Ramos (cell line): ENCODE measurements at regions not wholly inside any gene's neighbourhood (a gene's known extent, or its start where the extent isn't known, plus 50 kb on each side); places are given as distances from the start of the nearest gene placed in this dataset.

Experiments used
- in situ Hi-C: fragments of 300-500 bp; cut with MboI; formaldehyde crosslinking; loops from one replicate; pipeline ENCODE4 v1.14.3; 2022; ENCODE audit warnings: low sequenced_read_pairs; ENCODE audit not compliant: unreplicated experiment

GRCh38 chr6:27144740-27145079 lies 102.8 kb upstream of the PRSS16 start:
- in situ Hi-C loops, result loop anchor here (5.0 to 25.0 kb wide), 4 partner anchors 663 to 1757 kb away; partner anchors contain the start of gene BTN3A2

- in situ Hi-C loops, result loop anchor here (5.0 to 25.0 kb wide), 4 partner anchors 661 to 1759 kb away; partner anchors contain the start of gene BTN3A2
These were observed 101.6 kb upstream of the PRSS16 start for GRCh38 chr6:27145731-27146455.

DNA sequence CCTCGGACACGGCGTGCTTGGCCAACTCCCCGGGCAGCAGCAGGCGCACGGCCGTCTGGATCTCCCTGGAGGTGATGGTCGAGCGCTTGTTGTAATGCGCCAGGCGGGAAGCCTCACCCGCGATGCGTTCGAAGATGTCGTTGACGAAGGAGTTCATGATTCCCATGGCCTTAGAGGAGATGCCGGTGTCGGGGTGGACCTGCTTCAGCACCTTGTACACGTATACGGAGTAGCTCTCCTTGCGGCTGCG lies 101.1 kb upstream of the PRSS16 start:
- in situ Hi-C loops, result loop anchor here (5.0 to 25.0 kb wide), 4 partner anchors 661 to 1759 kb away; partner anchors contain the start of gene BTN3A2

DNA sequence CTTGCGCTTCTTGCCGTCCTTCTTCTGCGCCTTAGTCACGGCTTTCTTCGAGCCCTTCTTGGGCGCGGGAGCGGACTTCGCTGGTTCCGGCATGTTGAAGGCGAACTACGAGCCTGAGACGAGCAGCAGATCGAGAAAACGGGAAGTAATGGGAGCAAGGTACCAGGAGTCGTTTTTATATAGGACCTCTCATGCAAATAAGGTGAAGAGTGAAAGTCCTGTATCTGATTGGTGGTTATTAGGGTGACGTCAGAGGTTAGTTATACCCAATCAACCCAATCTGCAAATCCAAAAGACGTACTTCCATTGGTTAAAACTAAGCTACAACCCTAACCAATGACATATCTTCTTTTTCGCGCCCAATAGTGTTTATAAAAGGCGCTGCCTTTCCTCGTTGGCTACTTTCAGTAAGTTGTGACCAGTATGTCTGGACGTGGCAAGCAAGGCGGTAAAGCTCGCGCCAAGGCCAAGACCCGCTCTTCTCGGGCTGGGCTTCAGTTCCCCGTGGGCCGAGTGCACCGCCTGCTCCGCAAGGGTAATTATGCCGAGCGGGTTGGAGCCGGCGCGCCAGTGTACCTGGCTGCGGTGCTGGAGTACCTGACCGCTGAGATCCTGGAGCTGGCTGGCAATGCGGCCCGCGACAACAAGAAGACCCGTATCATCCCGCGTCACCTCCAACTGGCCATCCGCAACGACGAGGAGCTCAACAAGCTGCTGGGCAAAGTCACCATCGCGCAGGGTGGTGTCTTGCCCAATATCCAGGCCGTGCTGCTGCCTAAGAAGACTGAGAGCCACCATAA lies 100.6 kb upstream of the PRSS16 start:
- in situ Hi-C loops, result loop anchor here (5.0 to 25.0 kb wide), 4 partner anchors 660 to 1760 kb away; partner anchors contain the start of gene BTN3A2

DNA sequence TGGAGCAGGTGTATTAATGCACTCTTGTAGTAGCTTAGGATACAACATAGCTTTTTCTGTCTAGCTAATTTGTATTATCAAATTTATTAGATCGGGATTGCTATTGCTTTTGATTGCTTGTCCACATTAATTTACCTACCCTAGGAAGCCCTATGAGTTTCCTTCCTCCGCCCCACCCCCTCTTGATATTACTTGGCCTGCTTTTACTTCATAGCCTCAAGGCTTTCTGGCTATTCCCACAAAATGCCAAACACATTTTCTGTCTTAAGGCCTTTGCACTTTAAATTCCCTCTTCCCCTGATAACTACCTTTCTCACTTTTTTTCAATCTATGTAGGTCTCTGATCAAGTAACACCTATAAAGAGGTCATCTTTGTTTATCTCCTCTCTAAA lies 99.1 kb upstream of the PRSS16 start:
- in situ Hi-C loops, result loop anchor here (5.0 to 25.0 kb wide), 4 partner anchors 659 to 1761 kb away; partner anchors contain the start of gene BTN3A2

GRCh38 chr6:27149150-27149549 lies 98.4 kb upstream of the PRSS16 start:
- in situ Hi-C loops, result loop anchor here (5.0 to 25.0 kb wide), 4 partner anchors 658 to 1762 kb away; partner anchors contain the start of gene BTN3A2

- in situ Hi-C loops, result no loop called here
These were observed 92.8 kb upstream of the PRSS16 start for GRCh38 chr6:27154696-27155095.

DNA sequence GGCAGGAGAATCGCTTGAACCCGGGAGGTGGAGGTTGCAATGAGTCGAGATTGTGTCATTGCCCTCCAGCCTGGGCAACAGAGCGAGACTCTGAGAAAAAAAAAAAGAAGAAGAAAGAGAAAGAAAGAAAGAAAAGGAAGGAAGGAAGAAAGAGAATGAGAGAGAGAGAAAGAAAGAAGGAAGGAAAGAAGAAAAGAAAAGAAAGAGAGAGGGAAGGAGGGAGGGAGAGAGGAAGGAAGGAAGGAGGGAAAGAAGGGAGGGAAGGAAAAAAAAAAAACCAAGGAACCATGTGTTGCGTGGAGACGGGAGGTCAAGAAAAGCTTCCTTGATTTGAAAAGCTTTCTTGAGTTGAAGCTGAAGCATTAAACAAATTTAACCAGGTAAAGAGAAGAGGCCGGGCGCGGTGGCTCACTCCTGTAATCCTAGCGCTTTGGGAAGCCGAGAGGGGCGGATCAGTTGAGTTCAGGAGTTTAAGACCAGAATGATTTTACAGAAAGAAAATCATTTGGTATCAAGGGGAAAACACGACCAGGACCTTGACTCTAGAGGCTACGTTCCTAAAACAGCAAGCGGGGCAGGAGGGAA lies 90.5 kb upstream of the PRSS16 start:
- in situ Hi-C loops, result no loop called here

DNA sequence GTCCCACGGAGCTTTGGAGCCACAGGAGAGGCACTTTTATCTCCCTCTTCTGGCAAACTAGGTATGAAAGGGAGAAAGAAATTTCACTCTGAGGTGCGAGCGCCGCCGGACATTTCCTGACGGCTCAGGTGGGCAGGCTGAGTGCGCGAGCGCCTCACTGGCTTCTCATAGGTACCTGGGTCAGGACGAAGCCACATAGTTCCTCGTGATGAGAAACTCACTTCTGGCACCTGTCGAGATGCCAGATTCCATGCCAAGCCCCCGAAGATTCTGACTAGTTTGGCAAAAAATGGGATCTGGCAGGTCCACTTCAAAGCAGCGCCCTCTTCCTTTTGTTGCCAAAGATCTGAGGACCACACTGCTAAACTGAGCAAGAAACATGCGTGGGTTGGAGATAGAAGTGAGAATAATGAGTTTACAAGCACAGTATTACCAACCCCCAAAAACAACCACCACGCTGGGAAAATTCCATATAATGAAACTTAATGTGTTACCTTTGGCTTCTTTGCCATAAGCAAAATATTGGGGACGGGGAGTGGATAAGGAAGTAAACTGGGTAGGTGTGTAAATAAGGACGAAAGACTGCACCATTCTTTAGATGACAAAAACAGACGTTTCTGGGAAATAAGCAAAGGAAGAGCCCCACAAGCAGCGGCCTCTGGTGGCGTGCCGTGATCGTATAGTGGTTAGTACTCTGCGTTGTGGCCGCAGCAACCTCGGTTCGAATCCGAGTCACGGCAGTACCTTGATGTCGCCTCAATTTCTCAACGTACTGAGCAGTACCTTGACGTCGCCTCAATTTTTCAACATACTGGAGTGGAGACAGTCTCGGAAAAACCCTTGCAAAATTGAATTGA lies 89.8 kb upstream of the PRSS16 start:
- in situ Hi-C loops, result no loop called here

- in situ Hi-C loops, result no loop called here
These were observed 89.2 kb upstream of the PRSS16 start for GRCh38 chr6:27158316-27158643.

DNA sequence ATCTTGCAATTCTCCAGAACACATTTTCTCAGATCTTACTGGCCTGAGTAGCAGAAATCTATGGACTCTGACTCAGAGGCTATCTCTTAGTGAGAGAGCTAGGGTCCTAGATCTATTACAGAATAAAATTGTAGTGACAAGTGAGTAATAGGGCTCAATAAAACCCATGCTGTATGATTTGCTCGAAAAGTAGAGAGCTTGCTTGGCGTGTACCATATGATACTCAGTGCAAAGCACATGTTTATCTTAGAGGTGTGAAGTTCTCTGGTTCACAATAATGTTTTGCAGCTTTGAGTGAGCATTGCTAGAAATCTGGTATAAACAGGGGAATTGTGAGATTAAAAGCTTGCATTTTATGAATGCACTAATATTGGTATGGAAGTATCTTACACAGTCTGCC lies 87.8 kb upstream of the PRSS16 start:
- in situ Hi-C loops, result no loop called here

DNA sequence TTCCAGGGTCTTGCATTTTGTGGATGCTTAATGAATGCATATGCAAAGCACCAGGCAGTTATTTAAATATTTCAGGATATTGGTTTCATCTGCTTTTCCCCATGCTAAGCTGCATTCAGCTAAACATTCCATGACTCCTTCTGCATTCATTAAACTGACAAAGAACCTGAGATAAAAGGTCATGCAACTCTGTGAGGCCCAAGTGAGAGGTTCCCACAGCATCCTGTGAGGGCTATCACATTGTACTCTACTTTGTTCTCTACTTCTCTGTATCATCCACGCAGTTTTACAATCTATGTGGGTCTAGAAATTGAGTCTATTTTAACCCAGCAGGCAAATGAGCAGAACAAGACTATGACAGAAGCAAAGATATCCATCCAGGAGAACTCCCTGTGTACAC lies 86.4 kb upstream of the PRSS16 start:
- in situ Hi-C loops, result no loop called here

DNA sequence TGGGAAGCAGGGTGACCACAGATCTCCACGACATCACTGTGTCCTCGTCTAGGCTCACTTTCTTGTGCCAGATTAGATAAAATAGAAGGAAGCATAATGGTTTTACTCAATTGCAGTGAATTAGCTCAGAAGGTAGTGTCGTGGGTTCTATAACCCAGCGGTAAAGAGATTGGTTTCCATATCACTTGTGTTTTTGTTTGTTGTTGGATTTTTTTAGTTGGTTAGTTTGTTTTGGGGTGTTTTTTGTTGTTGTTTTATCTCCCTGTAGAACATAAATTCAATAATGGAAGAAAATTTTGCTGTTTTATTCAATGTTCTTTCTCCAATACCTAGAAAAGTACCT lies 85.9 kb upstream of the PRSS16 start:
- in situ Hi-C loops, result no loop called here

DNA sequence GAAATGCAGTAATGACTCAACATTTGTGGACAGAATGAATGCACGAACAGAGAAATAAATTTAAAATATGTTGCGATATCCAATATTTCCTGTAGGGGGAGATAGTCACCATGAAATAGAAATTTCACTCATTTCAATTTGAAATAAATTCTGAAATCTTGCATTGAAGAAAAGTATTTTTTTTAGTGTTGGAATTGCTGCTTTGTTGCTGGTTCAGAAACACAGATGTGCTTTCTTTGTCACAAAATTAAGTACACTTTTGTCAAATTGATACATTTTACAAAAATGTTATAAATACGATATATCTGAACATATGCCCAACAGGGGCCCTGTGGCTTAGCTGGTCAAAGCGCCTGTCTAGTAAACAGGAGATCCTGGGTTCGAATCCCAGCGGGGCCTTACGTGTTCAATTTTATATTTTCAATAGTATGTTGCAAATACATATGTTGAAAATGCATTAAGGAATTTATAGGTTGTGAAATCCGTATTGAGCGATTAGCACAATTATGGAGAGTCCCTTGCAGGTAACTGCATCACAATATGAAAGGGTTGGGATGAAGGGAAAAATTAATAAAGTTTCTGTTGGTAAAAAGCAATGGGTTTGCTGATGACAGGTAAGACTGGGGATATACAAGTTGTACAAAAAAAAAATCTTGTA lies 85.4 kb upstream of the PRSS16 start:
- in situ Hi-C loops, result no loop called here

DNA sequence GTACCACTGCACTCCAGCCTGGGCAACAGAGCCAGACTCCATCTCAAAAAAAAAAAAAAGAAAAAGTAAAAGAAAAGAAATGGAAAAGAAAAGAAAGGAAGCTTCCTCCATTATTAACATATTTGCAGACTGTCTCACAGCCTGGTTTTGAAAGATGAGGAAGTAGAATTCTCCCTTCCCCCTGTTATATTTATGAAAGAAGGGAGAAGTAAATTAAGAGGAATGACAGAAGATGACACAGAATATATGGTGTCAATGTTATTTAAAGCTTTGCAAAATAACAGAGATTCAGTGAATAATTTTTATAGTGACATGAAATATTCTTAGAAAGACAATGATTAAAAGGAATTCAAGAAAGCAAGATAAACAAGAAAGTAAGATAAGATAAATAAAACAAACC lies 83.7 kb upstream of the PRSS16 start:
- in situ Hi-C loops, result no loop called here

DNA sequence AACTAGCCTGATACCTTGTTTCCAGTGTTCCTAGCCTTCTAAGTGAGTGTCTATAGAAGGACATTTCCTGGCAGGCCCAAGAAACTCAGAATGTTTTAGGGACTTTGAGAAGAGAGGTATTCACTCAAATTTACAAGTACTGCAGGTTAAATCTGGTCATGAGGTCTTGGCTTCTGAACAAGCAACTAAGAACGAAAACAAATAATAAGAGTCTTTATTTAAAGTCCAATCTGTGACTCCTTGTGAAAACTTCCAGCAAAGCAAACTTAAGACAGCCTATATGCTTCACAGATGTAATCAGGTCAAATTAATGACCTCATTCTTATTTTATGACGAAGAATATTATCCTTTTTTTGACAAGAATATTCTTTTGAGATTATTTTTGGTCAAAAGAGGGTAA lies 79.4 kb upstream of the PRSS16 start:
- in situ Hi-C loops, result no loop called here

- in situ Hi-C loops, result no loop called here
These were observed 78.7 kb upstream of the PRSS16 start for GRCh38 chr6:27168586-27169443.

DNA sequence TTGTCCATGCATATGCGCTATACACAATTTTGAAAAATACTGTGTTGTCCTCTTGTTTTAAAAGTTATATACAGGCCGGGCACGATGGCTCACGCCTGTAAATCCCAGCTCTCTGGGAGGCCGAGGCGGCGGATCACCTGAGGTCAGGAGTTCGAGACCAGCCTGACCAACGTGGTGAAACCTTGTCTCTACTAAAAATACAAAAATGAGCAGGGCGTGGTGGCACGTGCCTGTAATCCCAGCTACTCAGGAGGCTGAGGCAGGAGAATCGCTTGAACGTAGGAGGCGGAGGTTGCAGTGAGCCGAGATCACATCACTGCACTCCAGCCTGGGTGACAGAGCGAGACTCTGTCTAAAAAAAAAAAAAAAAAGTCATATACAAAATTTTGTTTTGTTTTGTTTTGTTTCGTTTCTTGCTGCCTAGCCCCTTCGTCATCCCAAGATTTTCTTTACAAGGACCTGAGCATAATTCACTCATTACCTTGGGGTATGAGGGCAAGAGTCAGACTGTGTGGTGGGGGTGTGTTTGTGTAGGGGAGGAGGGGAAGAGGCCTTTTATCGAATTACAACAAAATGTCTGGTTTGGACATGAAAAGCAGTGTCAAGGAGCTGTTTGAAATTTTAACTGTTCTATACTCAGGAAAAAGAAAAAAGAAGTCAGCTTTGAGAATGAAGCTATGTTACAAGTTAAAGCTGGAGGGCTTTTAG lies 74.8 kb upstream of the PRSS16 start:
- in situ Hi-C loops, result loop anchor here (10.0 kb wide), 1 partner anchor 302 kb away; the partner anchor contains the start of gene ZNF184
